ENCODE measurements at regions not wholly inside any gene's neighbourhood (a gene's known extent, or its start where the extent isn't known, plus 50 kb on each side); places are given as distances from the start of the nearest gene placed in this dataset.

- no peak for TF ChIP-seq USF2 (CRISPR knock-in tag; IDR thresholded peaks at IDR 0.05)
- TF ChIP-seq XRCC3 (IDR thresholded peaks at IDR 0.05) = no peak
- no peak for TF ChIP-seq HDAC3 (IDR thresholded peaks at IDR 0.05; ENCODE audit: borderline replicate concordance, partially characterized antibody)
- no peak for TF ChIP-seq CHD1 (IDR thresholded peaks at IDR 0.05; ENCODE audit: low read length)
- no peak for TF ChIP-seq ZBTB49 (CRISPR knock-in tag; IDR thresholded peaks at IDR 0.05; ENCODE audit: borderline replicate concordance)
Measured at GRCh38 chr1:232393010-232393409, 236.9 kb downstream of the SIPA1L2 start (continued).

- no peaks in the 10 kb centered on the region for H3K9me3 ChIP-seq (replicated peaks; ENCODE audit: control insufficient read depth, insufficient read depth, low read depth, low read length)
- H3K9ac ChIP-seq (ENCODE audit: insufficient read depth in 1 of 2, low read depth in 2 of 2, low read length in 2 of 2) = no peak overlapping the region
- no peak overlapping the region for H2AFZ ChIP-seq (ENCODE audit: low read depth, low read length)
- H3K79me2 ChIP-seq (ENCODE audit: control insufficient read depth, insufficient read depth, low read length) = no peaks in the 10 kb centered on the region
- ChIA-PET POLR2A (no interaction called here), CTCF (ENCODE audit: low intra/inter-chr PET ratio) (no interaction called here)
- no peaks in the 10 kb centered on the region; a peak in 1 of 5 replicates for H3K27me3 ChIP-seq (ENCODE audit: control insufficient read depth in 2 of 2, insufficient read depth in 2 of 2, low read length in 2 of 2)
- no peak overlapping the region for H3K4me3 ChIP-seq
- DNase-seq (ENCODE audit: extremely low read depth in 1 of 4, low spot score in 3 of 4) (no peak), ATAC-seq (no peak), FAIRE-seq (no peak)
- H4K20me1 ChIP-seq (replicated peaks; ENCODE audit: control insufficient read depth, insufficient read depth, low read length) = no peaks in the 10 kb centered on the region
- no peak overlapping the region for H3K27ac ChIP-seq (ENCODE audit: extremely low read depth, low read depth, low read length)
- H3K4me1 ChIP-seq (replicated peaks in 1 of 2; ENCODE audit: control insufficient read depth in 2 of 2, insufficient read depth in 2 of 2, low read length in 2 of 2) = no peaks in the 10 kb centered on the region
- intact Hi-C loops (cut with micrococcal nuclease) (no loop called here), in situ Hi-C loops (cut with MboI) (no loop called here)
- no peaks in the 10 kb centered on the region for H3K36me3 ChIP-seq (ENCODE audit: control insufficient read depth, insufficient read depth, low read length)
- H3K9me1 ChIP-seq (ENCODE audit: control insufficient read depth, insufficient read depth, low read length) = no peaks in the 10 kb centered on the region
- no TSS peak for BruUV-seq (replicated peaks)
- WGBS (ENCODE audit: insufficient coverage, low coverage, missing lambda C conversion rate) = 0% methylated on average over 3 of the region's 3 CpGs
- no peak overlapping the region for H3K4me2 ChIP-seq (ENCODE audit: insufficient read depth, low read length)
- no peak for TF ChIP-seq ZNF318 (IDR thresholded peaks at IDR 0.05; ENCODE audit: borderline replicate concordance in 1 of 2, low read depth in 1 of 2)
- no peak for TF ChIP-seq SOX6 (IDR thresholded peaks at IDR 0.05)
- TF ChIP-seq DMBX1 (CRISPR knock-in tag; IDR thresholded peaks at IDR 0.05; ENCODE audit: borderline replicate concordance) = no peak
- no peak for TF ChIP-seq EWSR1 (IDR thresholded peaks at IDR 0.05; ENCODE audit: borderline replicate concordance, low read depth, partially characterized antibody)
- TF ChIP-seq XRCC3 (IDR thresholded peaks at IDR 0.05) = no peak
- no peak for TF ChIP-seq RCOR1 (IDR thresholded peaks at IDR 0.05; ENCODE audit: borderline replicate concordance in 1 of 2, low read depth in 2 of 2, low read length in 2 of 2)
Measured at GRCh38 chr1:232390590-232390989, 239.3 kb downstream of the SIPA1L2 start.

All from K562 (cell line).